ENCODE measurements at regions not wholly inside any gene's neighbourhood (a gene's known extent, or its start where the extent isn't known, plus 50 kb on each side); places are given as distances from the start of the nearest gene placed in this dataset.
"Not testable (repeated sequence)": the region's sequence is repeated elsewhere in the genome, so short reads cannot be mapped to it uniquely, and the experiment has no call there.

DNA sequence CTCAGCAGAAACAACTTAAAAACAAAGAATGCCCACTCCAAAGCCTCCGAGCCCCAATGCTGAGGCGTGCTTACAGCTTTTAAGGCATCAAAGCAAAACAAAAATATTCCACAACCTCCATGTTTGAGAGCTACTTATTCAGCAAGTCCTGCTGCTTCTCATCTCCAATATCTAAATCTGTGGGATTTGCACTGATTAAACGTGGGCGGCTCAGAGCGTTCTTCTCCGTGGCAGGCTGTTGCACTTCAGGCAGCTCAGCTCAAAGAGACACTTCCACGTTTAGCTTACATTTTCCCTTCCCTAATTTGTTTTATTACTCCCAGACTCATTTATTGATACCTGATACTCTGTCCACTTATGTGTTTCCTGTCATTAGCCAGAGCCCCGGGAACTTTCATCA lies 282.6 kb upstream of the MCTP2 start:
- no peak for DNase-seq (ENCODE audit: low read depth)

DNA sequence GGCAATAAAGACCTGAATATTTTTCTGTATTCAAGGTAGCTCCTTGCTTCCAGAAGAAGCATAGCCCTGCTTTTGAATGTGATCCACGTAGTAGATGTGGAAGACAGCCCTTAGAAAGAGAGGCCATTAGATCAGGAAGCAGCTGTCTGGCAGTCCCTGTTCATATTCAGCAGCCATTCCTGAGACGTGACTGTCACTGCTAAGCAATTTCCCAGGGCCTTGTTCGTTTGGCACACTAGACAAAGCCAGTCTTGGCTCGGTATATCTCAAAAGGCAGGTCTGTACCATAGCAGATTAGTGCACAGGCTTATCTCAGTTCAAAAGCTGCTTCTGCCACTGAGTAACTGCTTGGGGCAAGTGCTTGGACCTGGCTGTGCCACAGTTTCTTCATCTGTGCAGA lies 287.8 kb upstream of the MCTP2 start:
- no peak for DNase-seq (ENCODE audit: low read depth)

DNA sequence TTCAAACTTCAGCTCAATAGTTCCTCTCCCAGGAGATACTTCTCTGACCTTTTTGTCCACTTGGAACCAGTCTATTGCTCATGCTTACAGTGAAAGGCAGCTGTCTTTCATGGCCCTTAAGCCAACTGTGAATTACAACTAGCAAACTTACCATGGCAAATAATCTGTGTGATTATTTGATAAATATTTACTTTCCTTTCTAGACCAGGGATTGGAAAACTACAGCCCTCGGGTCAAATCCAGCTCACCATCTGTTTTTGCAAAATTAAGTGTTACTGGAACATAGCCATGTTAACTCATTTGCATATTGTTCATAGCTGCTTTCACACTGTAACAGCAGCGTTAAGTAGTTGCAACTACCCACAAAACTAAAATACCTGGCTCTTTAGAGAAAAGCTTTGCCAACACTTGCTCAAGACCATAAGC lies 289.1 kb upstream of the MCTP2 start:
- no peak for DNase-seq (ENCODE audit: low read depth)

DNA sequence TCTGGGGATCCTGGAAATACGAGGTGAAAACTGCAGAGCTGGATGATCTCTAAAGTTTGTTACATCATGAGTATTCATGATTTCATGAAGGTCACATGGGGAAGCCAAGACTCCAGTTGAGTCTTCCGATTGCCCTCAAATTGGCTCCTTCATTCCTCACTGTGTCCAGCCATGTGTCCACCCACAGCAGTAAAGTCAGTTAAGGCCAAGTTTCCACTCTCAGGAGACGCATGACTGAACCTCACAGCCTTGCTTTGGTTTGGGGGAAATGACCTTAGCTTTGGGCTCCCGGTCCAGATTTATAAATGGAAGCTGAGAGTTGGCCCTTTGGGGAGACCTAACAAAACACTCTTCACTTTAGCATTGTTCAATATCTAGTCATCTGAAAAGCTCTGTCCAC lies 289.7 kb upstream of the MCTP2 start:
- no peak for DNase-seq (ENCODE audit: low read depth)

DNA sequence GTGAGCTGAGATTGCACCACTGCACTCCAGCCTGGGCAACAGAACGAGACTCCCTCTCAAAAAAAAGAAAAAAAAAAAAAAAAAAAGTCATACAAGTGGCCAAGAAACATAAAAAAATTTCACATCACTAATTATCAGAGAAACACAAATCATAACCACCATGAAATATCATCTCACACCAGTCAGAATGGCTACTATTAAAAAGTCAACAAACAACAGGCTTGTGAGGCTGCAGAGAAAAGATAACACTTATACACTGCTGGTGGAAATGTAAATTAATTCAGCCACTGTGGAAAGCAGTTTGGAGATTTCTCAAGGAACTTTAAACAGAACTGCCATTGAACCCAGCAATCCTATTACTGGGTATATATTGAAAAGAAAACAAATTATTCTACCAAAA lies 291.1 kb upstream of the MCTP2 start:
- no peak for DNase-seq (ENCODE audit: low read depth)

DNA sequence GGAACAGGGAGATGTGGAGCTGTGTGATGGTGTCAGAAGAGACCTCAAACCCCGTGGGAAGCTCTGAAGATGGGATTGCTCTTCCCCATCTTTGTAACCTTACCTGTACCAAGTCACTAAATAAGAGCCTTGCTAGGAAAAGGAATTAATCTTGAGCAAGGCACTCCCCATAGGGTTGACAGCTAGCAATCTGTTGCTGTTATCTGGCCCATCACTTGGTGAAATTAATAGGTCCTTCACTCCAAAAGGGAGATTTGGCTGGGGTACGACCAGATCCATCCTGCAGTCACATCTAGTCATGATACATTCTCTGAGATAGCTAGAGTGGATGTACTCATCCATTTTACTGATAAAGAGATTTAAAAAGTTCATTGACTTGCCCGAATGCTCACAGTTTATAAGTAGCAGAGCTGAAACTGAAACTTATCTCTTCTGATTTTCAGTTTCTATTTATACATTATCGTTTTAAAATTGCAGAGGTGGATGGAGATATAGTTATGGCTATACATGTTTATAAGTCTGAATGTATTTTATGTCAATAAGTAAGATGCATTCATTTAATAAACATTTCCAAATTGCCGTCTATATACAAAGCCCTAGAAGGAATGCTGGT lies 299.1 kb upstream of the MCTP2 start:
- no peak for DNase-seq (ENCODE audit: low read depth)

DNA sequence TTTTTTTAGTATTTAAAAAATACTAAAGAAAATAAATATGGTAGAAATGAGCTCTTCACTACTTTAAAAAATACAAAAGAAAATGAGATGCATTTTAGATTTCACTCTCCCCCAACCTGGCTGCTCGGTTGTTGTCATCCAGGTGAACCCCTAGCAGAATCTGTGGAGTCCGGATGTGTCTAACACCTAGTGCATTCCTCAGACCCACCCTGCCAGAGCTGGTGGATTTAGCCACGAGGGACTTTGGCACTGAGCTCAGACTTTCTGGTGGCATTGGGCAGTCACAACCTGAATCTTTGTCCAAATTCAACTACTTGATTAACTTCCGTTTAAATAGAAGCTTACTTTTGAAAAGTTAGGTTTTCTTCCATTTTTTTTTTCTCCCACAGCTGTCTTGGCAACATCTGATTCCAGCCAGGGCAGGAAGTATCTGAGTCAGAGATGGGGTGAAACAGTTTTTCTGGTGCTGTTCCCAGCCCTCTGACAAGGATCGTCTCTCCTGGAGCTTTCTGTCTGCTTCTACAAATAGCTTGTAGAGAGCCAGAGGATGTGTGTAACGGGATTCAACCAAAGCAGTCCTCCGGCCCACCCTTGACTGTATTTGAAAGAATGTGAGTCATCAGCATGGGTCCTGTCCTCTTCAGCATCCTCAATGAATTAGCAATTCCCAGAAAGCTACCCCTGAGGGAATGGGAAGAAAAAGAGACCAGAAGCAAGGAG lies 301.8 kb upstream of the MCTP2 start:
- DNase-seq (ENCODE audit: low read depth) = peak; percentile 18

DNA sequence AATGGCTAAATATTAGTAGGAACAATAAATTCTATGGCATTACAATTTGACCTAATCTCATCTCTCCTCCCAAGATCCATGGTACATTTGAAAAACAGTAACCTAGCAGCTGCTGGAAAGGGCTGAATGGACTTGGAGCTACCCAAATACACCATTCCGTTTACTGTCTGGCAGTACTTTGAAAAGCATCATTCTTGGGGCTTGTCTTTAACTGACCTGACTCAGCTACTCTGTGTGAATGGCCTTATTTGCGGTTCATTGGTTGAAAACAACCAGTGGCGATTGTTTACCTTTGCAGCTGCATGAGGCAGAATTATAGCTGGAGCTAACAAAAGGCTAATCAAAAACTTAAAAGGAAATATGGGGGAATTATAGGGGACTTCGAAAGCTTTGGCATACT lies 311.2 kb upstream of the MCTP2 start:
- DNase-seq (ENCODE audit: low read depth) = no peak

DNA sequence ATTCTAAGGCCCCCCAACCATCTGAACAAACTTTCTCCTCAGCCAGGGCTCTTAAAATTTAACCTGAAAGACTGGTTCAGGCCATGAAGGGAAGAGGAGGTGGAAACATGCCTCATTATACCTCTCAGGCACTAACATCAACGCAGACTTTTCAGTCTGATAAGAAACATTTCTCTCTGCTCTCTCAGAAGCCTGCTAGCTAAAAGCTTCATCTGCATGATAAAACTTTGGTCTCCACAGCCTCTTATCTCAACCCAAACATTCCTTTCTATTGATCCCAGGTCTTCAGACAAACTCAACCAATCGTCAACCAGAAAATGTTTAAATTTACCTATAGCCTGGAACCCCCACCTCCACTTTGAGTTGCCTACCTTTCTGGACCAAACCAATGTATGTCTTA lies 312.6 kb upstream of the MCTP2 start:
- DNase-seq (ENCODE audit: low read depth) = not testable (repeated sequence)

DNA sequence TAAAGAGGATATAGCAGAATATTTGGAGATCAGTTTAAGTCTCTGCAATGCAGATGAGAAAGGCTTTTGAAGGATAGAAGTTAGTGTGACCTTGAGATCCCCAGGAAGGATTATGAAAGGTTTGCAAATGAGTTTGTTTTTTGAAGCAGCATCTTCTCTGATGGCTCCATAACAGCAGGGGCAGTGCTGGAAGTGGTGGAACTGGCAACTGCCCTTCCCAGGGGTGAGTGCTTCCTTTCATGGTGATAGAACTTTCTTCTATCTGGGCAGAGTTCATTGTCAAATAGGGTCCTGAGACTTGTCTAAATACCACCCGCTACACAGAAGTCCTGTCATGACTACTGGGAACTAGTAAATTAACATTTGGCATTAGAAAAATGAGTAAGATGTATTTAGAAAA lies 314.2 kb upstream of the MCTP2 start:
- no peak for DNase-seq (ENCODE audit: low read depth)

DNA sequence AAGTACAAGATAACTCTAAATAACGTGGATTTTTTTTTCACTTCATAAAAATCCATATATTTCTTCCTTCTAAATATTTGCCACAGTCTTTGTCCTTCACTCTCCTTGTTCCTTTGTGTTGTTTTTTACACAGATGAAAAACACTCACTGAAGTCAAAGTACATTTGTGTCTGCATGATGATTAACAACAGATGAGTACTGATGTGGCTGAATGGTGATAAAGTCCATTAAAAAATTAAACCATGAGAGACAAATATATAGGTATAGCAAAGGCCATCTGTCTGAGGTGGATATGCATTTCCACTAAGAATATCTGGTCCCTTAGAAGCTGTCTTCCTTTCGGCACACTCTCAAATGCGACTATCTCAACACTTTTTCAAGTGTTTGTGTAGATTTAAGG lies 317.5 kb upstream of the MCTP2 start:
- DNase-seq (ENCODE audit: low read depth) = no peak

DNA sequence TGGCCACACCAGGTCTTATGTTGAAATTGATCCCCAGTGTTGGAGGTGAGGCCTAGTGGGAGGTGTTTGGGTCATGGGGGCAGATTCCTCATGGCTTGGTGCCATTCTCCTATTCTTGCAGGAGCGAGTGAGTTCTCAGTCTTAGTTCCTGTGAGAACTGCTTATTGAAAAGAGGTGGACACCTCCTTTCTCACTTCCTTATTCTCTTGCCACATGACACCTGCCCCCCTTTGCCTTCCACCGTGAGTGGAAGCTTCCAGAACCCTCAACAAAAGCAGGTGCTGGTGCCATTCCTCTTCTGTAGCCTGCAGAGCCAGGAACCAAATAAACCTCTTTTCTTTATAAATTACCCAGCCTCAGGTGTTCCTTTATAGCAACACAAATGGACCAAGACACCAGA lies 318.1 kb upstream of the MCTP2 start:
- no peak for DNase-seq (ENCODE audit: low read depth)

DNA sequence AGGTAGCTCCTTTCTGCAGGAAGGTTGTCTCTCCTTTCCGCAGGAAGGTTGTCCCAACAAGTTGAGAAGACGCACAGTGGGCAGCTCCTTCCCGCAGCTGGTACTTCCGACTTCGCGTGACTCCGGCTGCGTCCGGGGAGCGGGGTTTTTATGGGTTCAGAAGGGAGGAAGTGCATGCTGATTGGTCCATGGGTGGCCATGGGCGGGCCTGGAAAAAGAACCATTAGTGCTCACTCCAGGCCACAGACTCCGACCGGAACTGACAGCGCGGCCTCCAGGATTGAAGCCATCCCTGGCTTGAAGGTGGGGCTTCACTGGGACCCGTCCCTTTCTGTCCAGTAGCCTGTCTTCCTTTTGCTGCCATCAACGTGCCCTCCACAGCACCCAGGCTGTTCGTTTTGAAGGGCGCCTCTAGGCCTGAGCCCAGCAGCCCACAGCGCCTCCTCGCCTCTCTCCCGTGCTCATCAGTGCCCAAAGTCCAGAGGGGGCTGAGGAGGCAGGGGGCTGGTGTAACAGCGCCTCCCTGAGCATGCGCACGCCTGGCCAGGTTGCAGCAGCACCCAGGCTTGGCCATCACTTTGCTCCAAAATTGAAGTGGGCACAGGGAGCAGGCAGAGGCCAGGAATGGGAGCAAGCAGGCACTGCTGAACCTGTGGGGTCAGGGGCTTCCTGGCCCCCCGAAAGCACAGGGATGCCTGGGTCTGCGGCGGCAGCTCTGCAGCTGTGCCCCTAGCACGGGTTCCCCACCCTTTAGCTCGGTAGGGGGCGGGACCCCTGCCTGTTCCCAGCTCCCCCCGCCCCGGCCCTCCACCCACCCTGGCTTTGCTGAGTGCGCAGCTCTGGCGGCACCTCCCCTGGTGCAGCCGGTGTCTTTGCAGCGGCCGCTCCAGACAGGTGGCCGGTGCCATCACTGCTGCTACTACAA lies 330.6 kb upstream of the MCTP2 start:
- no peak for DNase-seq (ENCODE audit: low read depth)

DNA sequence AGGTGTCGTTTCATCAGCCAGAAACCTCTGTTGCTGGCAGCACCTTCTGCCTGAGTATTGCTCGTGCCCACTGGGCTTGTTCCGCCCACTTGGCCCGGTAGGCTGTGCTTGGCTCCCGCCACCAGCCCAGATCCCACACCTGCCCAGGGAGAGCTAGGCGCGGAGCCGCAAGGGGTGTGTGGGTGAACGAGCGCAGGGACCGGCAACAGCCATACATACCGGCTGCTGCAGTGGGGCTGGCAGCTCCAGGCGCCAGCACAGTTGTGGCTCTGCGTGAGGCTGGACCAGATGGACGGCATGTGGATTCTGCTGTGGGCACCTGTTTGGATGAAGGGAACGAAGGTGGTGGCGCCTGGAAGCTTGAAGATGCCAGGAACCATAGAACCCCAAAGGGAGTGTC lies 331.5 kb upstream of the MCTP2 start:
- no peak for DNase-seq (ENCODE audit: low read depth)

DNA sequence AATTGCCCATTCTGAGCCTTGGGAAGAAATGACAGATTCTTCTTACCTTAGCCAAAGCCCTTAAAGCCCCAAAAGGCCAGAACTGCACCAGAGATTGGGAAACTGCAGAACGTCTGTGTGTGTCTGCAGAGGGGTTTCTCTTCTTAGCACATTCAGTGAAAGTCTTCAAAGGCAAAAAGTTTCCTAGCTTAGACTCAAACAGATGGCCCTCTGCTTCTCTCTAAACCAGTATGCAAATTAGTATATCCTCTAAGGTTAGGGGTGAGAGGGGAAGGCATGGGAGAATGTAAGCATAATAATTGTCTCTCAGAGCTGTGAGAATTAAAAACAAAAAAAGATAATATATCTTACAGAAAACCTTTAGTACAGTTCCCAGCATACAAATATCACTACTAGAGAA lies 334.0 kb upstream of the MCTP2 start:
- DNase-seq (ENCODE audit: low read depth) = no peak

DNA sequence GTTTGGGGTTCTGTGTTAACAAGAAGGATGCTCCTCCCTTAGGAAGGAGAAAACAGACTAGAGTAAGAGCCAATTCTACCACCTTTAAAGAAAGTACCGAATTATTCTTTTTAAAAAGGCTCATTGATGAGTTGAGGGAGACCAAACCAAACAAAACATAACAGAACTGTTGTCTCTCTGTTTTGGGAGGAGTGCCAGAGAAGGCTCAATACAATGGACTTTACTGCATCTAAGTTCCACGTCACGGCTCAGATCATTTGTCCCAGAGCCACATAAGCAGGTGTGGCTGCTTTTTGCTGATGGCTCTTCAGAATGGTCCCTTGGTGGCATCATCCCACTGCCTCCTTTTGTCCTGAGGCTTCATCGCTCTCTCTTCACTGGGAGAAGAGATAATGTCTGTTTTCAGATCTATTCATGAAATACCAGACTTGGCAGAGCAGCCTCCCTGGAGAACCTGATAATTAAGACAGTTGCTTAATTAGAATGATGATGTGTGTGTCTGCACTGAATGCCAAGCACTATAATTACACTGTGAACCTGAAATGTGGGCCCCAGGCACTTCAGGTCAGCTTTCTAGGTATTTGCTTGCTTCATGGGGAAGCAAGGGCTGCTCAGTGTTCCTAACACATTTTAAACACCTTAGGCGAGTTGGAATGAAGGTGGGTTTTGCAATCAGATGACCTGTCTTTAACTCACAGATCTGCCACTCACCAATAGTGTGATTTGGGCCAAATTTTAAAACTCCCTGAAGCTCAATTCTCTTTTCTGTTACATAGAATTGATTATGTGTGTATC lies 335.2 kb upstream of the MCTP2 start:
- DNase-seq (ENCODE audit: low read depth) = no peak

DNA sequence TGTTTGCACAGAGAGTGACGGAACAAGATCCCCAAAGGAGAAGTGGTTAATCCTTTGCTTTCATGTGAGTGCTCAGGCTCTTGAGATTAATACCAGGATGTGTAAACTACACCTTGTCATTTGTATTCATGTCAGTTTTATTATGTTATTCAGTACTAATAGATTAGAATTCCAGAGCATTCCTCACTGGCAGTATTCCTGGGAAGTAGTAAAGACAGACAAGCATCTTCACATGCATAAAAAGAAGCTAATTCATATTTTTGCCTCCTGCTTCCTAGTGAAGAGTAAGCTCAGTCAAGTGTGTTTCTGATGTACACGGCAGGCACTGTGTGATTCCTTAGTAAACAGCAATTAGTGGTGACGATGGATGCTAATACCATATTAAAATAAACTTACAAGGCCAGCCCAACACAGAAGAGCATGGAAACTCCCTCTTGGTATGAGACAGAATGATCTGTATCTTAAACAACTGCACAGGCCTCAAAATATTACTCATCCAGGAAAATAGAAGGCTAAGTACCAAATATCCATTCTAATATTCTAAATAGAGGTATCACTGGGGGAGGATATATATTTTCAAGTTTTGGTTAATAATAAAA lies 336.8 kb upstream of the MCTP2 start:
- DNase-seq (ENCODE audit: low read depth) = no peak

DNA sequence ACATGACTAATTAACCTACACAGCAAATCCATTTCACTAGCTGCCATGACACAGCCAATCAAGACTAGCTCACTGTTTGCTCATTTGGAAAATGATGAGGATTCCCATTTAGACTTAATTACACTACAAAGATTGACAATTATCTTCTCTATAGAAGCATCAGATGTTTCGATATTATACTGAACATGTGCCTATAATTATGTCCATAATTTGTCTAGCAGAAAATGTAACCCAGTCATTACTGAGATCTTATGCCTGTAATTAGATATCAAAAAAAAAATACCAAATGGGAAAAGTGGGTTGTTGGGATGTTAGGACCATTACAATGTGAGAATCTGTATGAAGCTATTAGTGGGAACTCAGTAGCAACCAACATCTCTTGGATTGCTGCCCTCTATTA lies 344.2 kb upstream of the MCTP2 start:
- DNase-seq (ENCODE audit: low read depth) = no peak

DNA sequence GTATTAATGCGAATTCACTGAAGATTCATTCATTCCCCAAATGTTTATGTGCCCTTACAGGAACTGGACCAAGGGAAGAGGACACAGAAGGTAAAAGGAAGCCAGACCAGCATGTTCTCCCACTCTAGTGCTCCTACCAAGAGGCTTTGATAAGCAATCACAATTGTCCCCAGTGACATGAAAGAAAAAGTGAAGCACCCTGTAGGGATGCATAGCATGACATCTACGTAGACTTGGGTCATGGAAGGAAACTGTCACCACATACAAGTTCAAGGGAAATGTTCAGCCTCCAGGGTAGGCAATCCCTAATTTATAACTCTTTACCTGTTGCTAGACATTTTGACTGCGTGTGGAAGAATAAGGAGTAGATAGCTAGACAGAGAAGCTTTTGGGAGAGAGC lies 348.6 kb upstream of the MCTP2 start:
- no peak for DNase-seq (ENCODE audit: low read depth)

DNA sequence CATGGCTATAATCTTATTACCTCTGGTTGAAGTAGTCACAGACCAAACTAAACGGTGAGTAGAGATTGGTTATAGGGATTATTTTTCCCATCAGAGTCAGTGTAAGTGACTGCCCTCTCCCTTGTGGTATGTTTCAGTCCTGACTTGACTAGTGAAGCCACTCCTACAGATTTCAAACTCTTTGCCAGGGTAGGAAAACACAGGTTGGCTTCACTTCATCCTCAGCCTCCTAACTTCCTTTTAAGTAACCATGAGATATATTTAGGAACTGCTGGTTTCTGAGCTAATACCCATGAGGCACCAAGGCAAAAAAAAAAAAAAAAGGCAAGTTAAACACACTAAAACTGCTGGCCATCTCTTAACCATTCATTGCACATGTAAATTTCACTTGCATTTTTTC lies 349.2 kb upstream of the MCTP2 start:
- DNase-seq (ENCODE audit: low read depth) = no peak

DNA sequence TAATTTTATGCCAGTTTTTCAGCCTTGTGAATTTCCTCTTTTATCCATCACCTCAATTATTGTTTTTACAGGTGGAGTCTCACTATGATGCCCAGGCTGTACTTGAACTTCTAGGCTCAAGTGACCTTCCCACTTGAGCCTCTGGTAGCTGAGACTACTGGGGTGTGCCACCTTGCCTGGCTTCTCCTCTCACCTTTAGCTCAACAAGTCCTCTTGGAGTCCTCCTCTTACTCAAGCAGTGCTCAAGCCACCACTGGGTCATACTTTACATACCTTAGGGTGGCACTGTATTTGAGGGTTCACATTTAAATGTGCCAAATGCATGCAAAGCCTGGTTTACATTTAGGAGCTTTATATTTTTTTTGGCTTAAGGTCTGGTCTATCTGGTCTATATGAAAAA lies 350.1 kb upstream of the MCTP2 start:
- DNase-seq (ENCODE audit: low read depth) = no peak

DNA sequence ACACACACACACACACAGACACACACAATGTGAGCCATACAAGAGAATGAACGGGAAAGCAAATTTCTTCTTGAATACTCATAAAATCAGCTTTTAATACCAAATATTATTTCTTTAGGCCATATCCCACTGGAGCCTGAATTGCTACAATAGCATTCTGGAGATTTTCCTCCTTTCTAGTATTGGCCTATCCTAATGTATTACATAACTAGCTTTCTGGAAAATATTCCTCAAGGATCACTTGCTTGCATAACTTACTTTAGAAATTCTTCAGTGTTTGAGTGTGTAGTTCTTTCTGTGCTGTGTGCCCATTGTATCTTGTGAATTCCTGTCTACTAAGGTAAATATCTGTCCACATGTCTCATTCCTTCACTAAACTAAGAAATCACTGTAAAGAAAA lies 351.0 kb upstream of the MCTP2 start:
- no peak for DNase-seq (ENCODE audit: low read depth)
